MM.1S (cell line): ENCODE measurements at regions not wholly inside any gene's neighbourhood (a gene's known extent, or its start where the extent isn't known, plus 50 kb on each side); places are given as distances from the start of the nearest gene placed in this dataset.

ENCODE experiments used
- DNase-seq: peaks from one replicate; pipeline ENCODE4 v3.0.0-alpha.2; 2015
- H2AFZ ChIP-seq: fragments of 300-600 bp; sonication (generic); 2 replicates; pipeline ENCODE4 v1.6.0; 2016; ENCODE audit warnings: antibody characterized with exemption, low read length
- H3F3A ChIP-seq: fragments of 300-600 bp; sonication (generic); 2 replicates; pipeline ENCODE4 v1.6.1; 2016; ENCODE audit warnings: mild to moderate bottlenecking, antibody characterized with exemption, low read length, moderate library complexity, mixed read lengths; ENCODE audit not compliant: insufficient read depth
- H3K27ac ChIP-seq: fragments of 300-600 bp; sonication (generic); 2 replicates; pipeline ENCODE4 v1.5.1; 2016; ENCODE audit warnings: mild to moderate bottlenecking, low read length
- H3K27me3 ChIP-seq: fragments of 300-600 bp; sonication (generic); replicated peaks from 2 replicates; pipeline ENCODE4 v1.6.0; 2016; ENCODE audit warnings: low read length; ENCODE audit not compliant: insufficient read depth
- H3K36me3 ChIP-seq: fragments of 300-600 bp; sonication (generic); replicated peaks from 2 replicates; pipeline ENCODE4 v1.6.1; 2016; ENCODE audit warnings: mild to moderate bottlenecking, low read length, mixed read lengths; ENCODE audit not compliant: insufficient read depth
- H3K4me1 ChIP-seq: fragments of 300-600 bp; sonication (generic); 2 replicates; pipeline ENCODE4 v1.6.1; 2016; ENCODE audit warnings: low read length, mixed read lengths
- H3K4me2 ChIP-seq: fragments of 300-600 bp; sonication (generic); 2 replicates; pipeline ENCODE4 v1.6.0; 2016; ENCODE audit warnings: low read depth, low read length
- H3K4me3 ChIP-seq: fragments of 300-600 bp; sonication (generic); 2 replicates; pipeline ENCODE4 v1.5.1; 2016; ENCODE audit warnings: low read length, mixed read lengths
- H3K79me2 ChIP-seq: fragments of 300-600 bp; sonication (generic); 2 replicates; pipeline ENCODE4 v1.6.1; 2016; ENCODE audit warnings: mixed run types, low read length, mixed read lengths
- H3K9ac ChIP-seq: fragments of 300-600 bp; sonication (generic); 2 replicates; pipeline ENCODE4 v1.6.1; 2016; ENCODE audit warnings: low read length, mixed read lengths
- H3K9me2 ChIP-seq: fragments of 300-600 bp; sonication (generic); replicated peaks from 2 replicates; pipeline ENCODE4 v1.6.1; 2016; ENCODE audit warnings: mild to moderate bottlenecking, low read length, mixed read lengths; ENCODE audit not compliant: insufficient read depth
- H3K9me3 ChIP-seq: fragments of 300-600 bp; sonication (generic); replicated peaks from 2 replicates; pipeline ENCODE4 v1.6.1; 2016; ENCODE audit warnings: mild to moderate bottlenecking, low read length, mixed read lengths; ENCODE audit not compliant: insufficient read depth
- H4K20me1 ChIP-seq: fragments of 300-600 bp; sonication (generic); 2 replicates; pipeline ENCODE4 v1.6.1; 2016; ENCODE audit warnings: mild to moderate bottlenecking, low read length, moderate library complexity, mixed read lengths; ENCODE audit not compliant: insufficient read depth
- CTCF ChIP-seq: fragments of 300-600 bp; sonication (generic); IDR thresholded peaks from 2 replicates; pipeline ENCODE4 v1.5.1; 2016; ENCODE audit warnings: antibody characterized with exemption, low read length, mixed read lengths
- EZH2 ChIP-seq: fragments of 300-600 bp; sonication (generic); optimal IDR thresholded peaks from 2 replicates; pipeline ENCODE3; 2017; ENCODE audit warnings: low read depth, mild to moderate bottlenecking, antibody characterized with exemption, low read length, mixed read lengths
- EZH2phosphoT487 ChIP-seq: fragments of 300-600 bp; sonication (generic); IDR thresholded peaks from 2 replicates; pipeline ENCODE4 v1.6.1; 2018; ENCODE audit warnings: antibody characterized with exemption, low read length

- Histone ChIP-seq H3F3A (no peaks in the 10 kb centered on the region), H3K27ac (no peak overlapping the region), H3K4me2 (no peak overlapping the region), H3K27me3 (no peaks in the 10 kb centered on the region), H2AFZ (no peak overlapping the region), H3K9me2 (no peaks in the 10 kb centered on the region), H4K20me1 (no peaks in the 10 kb centered on the region), H3K9ac (no peak overlapping the region), H3K36me3 (no peaks in the 10 kb centered on the region), H3K79me2 (no peaks in the 10 kb centered on the region), H3K4me1 (no peaks in the 10 kb centered on the region), H3K4me3 (no peak overlapping the region), H3K9me3 (no peaks in the 10 kb centered on the region)
- TF ChIP-seq CTCF: no peak
- no peak for TF ChIP-seq EZH2phosphoT487
- no peak for TF ChIP-seq EZH2
- DNase-seq: no peak
These were observed 111.2 kb upstream of the KIAA1217 start for GRCh38 chr10:24097751-24098207.

GRCh38 chr10:24104895-24105294 lies 104.0 kb upstream of the KIAA1217 start:
- Histone ChIP-seq H3K27me3 (no peaks in the 10 kb centered on the region), H3K36me3 (no peaks in the 10 kb centered on the region), H3K9ac (no peak overlapping the region), H4K20me1 (no peaks in the 10 kb centered on the region), H2AFZ (no peak overlapping the region), H3F3A (no peaks in the 10 kb centered on the region), H3K4me2 (no peak overlapping the region), H3K4me3 (no peak overlapping the region), H3K79me2 (no peaks in the 10 kb centered on the region), H3K27ac (no peak overlapping the region), H3K9me2 (no peaks in the 10 kb centered on the region), H3K4me1 (no peaks in the 10 kb centered on the region), H3K9me3 (no peaks in the 10 kb centered on the region)
- no peak for DNase-seq
- TF ChIP-seq EZH2phosphoT487 (no peak), EZH2 (no peak), CTCF (no peak)

GRCh38 chr10:24113901-24114300 lies 95.0 kb upstream of the KIAA1217 start:
- Histone ChIP-seq H3K27me3 (no peaks in the 10 kb centered on the region), H3K9me3 (no peaks in the 10 kb centered on the region), H3K4me2 (no peak overlapping the region), H2AFZ (no peak overlapping the region), H3K36me3 (no peaks in the 10 kb centered on the region), H3K79me2 (no peaks in the 10 kb centered on the region), H3F3A (no peaks in the 10 kb centered on the region), H3K9me2 (no peaks in the 10 kb centered on the region), H3K27ac (no peak overlapping the region), H3K9ac (no peak overlapping the region), H3K4me3 (no peak overlapping the region), H4K20me1 (no peaks in the 10 kb centered on the region), H3K4me1 (no peaks in the 10 kb centered on the region; the same call in 1 of the 2 replicates)
- TF ChIP-seq EZH2: no peak
- no peak for TF ChIP-seq EZH2phosphoT487
- TF ChIP-seq CTCF: no peak
- no peak for DNase-seq
